Mesenchymal stem cell (in vitro differentiated cells and primary cell): ENCODE measurements at regions not wholly inside any gene's neighbourhood (a gene's known extent, or its start where the extent isn't known, plus 50 kb on each side); places are given as distances from the start of the nearest gene placed in this dataset.

ENCODE experiments used
- DNase-seq: peaks from one replicate; pipeline ENCODE4 v3.0.0-alpha.2; 2013
- H2AFZ ChIP-seq: one replicate; pipeline ENCODE4 v1.6.1; 2013; ENCODE audit warnings: low read depth, mild to moderate bottlenecking, control low read depth, inconsistent platforms, low read length, moderate library complexity
- H2AK5ac ChIP-seq: 2 replicates; pipeline ENCODE4 v1.6.1; 2013; ENCODE audit warnings: low read length, moderate library complexity, mild to moderate bottlenecking, inconsistent platforms; ENCODE audit not compliant: severe bottlenecking
- H2BK120ac ChIP-seq: one replicate; pipeline ENCODE4 v1.6.1; 2013; ENCODE audit warnings: low read depth, mild to moderate bottlenecking, inconsistent platforms, low read length, moderate library complexity
- H2BK12ac ChIP-seq, 2 experiments: one replicate each; pipeline ENCODE4 v1.6.1; 2013; ENCODE audit warnings: inconsistent platforms in 2 of 2, low read length in 2 of 2, mild to moderate bottlenecking in 2 of 2, moderate library complexity in 2 of 2, control low read depth in 1 of 2
- H2BK15ac ChIP-seq: one replicate; pipeline ENCODE4 v1.6.1; 2013; ENCODE audit warnings: mild to moderate bottlenecking, low read depth, inconsistent platforms; ENCODE audit not compliant: poor library complexity, severe bottlenecking
- H2BK5ac ChIP-seq: 2 replicates; pipeline ENCODE4 v1.6.1; 2013; ENCODE audit warnings: low read depth, mild to moderate bottlenecking, low read length, control low read depth, inconsistent platforms; ENCODE audit not compliant: poor library complexity, severe bottlenecking
- H3K14ac ChIP-seq, 2 experiments: one replicate each; pipeline ENCODE4 v1.6.1; 2013; ENCODE audit warnings: inconsistent platforms in 2 of 2, low read length in 2 of 2, control low read depth in 1 of 2, mild to moderate bottlenecking in 1 of 2, moderate library complexity in 1 of 2
- H3K18ac ChIP-seq, 2 experiments: one replicate each; pipeline ENCODE4 v1.6.1; 2013; ENCODE audit warnings: inconsistent platforms in 2 of 2, low read length in 2 of 2, control low read depth in 1 of 2, low read depth in 1 of 2, mild to moderate bottlenecking in 1 of 2
- H3K23ac ChIP-seq, 2 experiments: one replicate each; pipeline ENCODE4 v1.6.1; 2013; ENCODE audit warnings: inconsistent platforms in 2 of 2, low read length in 2 of 2, mild to moderate bottlenecking in 2 of 2, moderate library complexity in 2 of 2, control low read depth in 1 of 2
- H3K27ac ChIP-seq: 2 replicates; pipeline ENCODE4 v1.5.1; 2013; ENCODE audit warnings: mild to moderate bottlenecking, moderate library complexity, low read length, control low read depth, inconsistent platforms; ENCODE audit not compliant: poor library complexity, severe bottlenecking
- H3K27me3 ChIP-seq, 2 experiments: 2 replicates each; pipeline versions ENCODE4 v1.6.1 to v1.7.0; 2013; ENCODE audit warnings: low read length in 2 of 2, mild to moderate bottlenecking in 2 of 2, moderate library complexity in 2 of 2, control low read depth in 1 of 2, inconsistent platforms in 1 of 2; ENCODE audit not compliant: control insufficient read depth in 1 of 2, insufficient read depth in 1 of 2
- H3K36me3 ChIP-seq, 2 experiments: 2 replicates each; pipeline versions ENCODE4 v1.6.1 to v1.7.0; 2013; ENCODE audit warnings: low read length in 2 of 2, control low read depth in 1 of 2, inconsistent platforms in 1 of 2, low read depth in 1 of 2, mild to moderate bottlenecking in 1 of 2; ENCODE audit not compliant: insufficient read depth in 2 of 2, control insufficient read depth in 1 of 2
- H3K4ac ChIP-seq, 2 experiments: one replicate each; pipeline ENCODE4 v1.6.1; 2013; ENCODE audit warnings: inconsistent platforms in 2 of 2, low read length in 2 of 2, mild to moderate bottlenecking in 2 of 2, moderate library complexity in 2 of 2, control low read depth in 1 of 2, low read depth in 1 of 2
- H3K4me1 ChIP-seq: 2 replicates; pipeline ENCODE4 v1.6.1; 2013; ENCODE audit warnings: low read depth, low read length, control low read depth; ENCODE audit not compliant: control insufficient read depth, insufficient read depth
- H3K4me2 ChIP-seq: 2 replicates; pipeline ENCODE4 v1.6.1; 2013; ENCODE audit warnings: low read length, mild to moderate bottlenecking, inconsistent platforms; ENCODE audit not compliant: poor library complexity, severe bottlenecking
- H3K4me3 ChIP-seq, 2 experiments: 2 replicates each; pipeline versions ENCODE4 v1.5.1 to v1.7.0; 2013; ENCODE audit warnings: low read length in 2 of 2, mild to moderate bottlenecking in 2 of 2, control low read depth in 1 of 2, low read depth in 1 of 2; ENCODE audit not compliant: insufficient read depth in 1 of 2
- H3K79me1 ChIP-seq: replicated peaks from 2 replicates; pipeline ENCODE4 v1.6.1; 2013; ENCODE audit warnings: mild to moderate bottlenecking, control low read depth, low read length, inconsistent platforms; ENCODE audit not compliant: poor library complexity, severe bottlenecking
- H3K9ac ChIP-seq: 2 replicates; pipeline ENCODE4 v1.7.0; 2013; ENCODE audit warnings: mild to moderate bottlenecking, low read length, moderate library complexity
- H3K9me3 ChIP-seq: 2 replicates; pipeline ENCODE4 v1.7.0; 2013; ENCODE audit warnings: mild to moderate bottlenecking, low read length; ENCODE audit not compliant: control insufficient read depth
- H4K8ac ChIP-seq: one replicate; pipeline ENCODE4 v1.6.1; 2013; ENCODE audit warnings: inconsistent platforms, mild to moderate bottlenecking, low read length, moderate library complexity
- H4K91ac ChIP-seq: one replicate; pipeline ENCODE4 v1.6.1; 2013; ENCODE audit warnings: mild to moderate bottlenecking, low read length, inconsistent platforms
- WGBS: methylation state at CpG from one replicate; pipeline ENCODE4 v1.1.7; 2013; ENCODE audit warnings: mixed read lengths; 5-methylcytosine and 5-hydroxymethylcytosine counted together

GRCh38 chr3:71912839-71913495 lies 128.0 kb upstream of the PROK2 start:
- H3K4ac ChIP-seq, result no peak overlapping the region
- H3K23ac ChIP-seq, result no peak overlapping the region
- no peak overlapping the region for H3K4me2 ChIP-seq
- no peak overlapping the region for H2AFZ ChIP-seq
- no peaks in the 10 kb centered on the region for H3K36me3 ChIP-seq
- H2BK5ac ChIP-seq, result no peak overlapping the region
- peaks cover 12 to 22% of the 10 kb centered on the region in 2 experiments for H3K27me3 ChIP-seq
- no peak overlapping the region for H3K27ac ChIP-seq
- no peak overlapping the region for H2BK15ac ChIP-seq
- no peak overlapping the region for H2AK5ac ChIP-seq
- H3K9ac ChIP-seq, result no peak overlapping the region
- H3K9me3 ChIP-seq, result no peaks in the 10 kb centered on the region
- H2BK120ac ChIP-seq, result no peak overlapping the region
- no peak overlapping the region for H3K18ac ChIP-seq
- H3K4me1 ChIP-seq, result no peaks in the 10 kb centered on the region
- H4K91ac ChIP-seq, result no peak overlapping the region
- no peak for DNase-seq
- 90% methylated on average over 7 of the region's 7 CpGs for WGBS
- H3K79me1 ChIP-seq, result no peaks in the 10 kb centered on the region
- no peak overlapping the region for H2BK12ac ChIP-seq
- no peak overlapping the region for H3K14ac ChIP-seq
- H4K8ac ChIP-seq, result no peak overlapping the region
- H3K4me3 ChIP-seq, result no peak overlapping the region

GRCh38 chr3:71910108-71910507 lies 125.2 kb upstream of the PROK2 start:
- no peak overlapping the region for H3K14ac ChIP-seq
- H3K36me3 ChIP-seq, result no peaks in the 10 kb centered on the region
- H3K79me1 ChIP-seq, result no peaks in the 10 kb centered on the region
- H3K23ac ChIP-seq, result no peak overlapping the region
- no peaks in the 10 kb centered on the region for H3K9me3 ChIP-seq
- WGBS, result 80% methylated on average over 4 of the region's 4 CpGs
- no peak overlapping the region for H4K8ac ChIP-seq
- no peak overlapping the region for H4K91ac ChIP-seq
- no peak for DNase-seq
- H3K4me2 ChIP-seq, result no peak overlapping the region
- no peak overlapping the region for H2BK15ac ChIP-seq
- H3K4me1 ChIP-seq, result no peaks in the 10 kb centered on the region
- H3K27me3 ChIP-seq, result peaks cover 12 to 40% of the 10 kb centered on the region in 2 experiments
- H2BK120ac ChIP-seq, result no peak overlapping the region
- no peak overlapping the region for H3K4me3 ChIP-seq
- no peak overlapping the region for H3K18ac ChIP-seq
- no peak overlapping the region for H3K4ac ChIP-seq
- no peak overlapping the region for H2BK12ac ChIP-seq
- H3K27ac ChIP-seq, result no peak overlapping the region
- H2BK5ac ChIP-seq, result no peak overlapping the region
- no peak overlapping the region for H2AFZ ChIP-seq
- H3K9ac ChIP-seq, result no peak overlapping the region
- H2AK5ac ChIP-seq, result no peak overlapping the region

GRCh38 chr3:71907996-71908395 lies 123.0 kb upstream of the PROK2 start:
- H3K4ac ChIP-seq, result no peak overlapping the region
- H3K4me1 ChIP-seq, result no peaks in the 10 kb centered on the region
- WGBS, result 91% methylated on average over 14 of the region's 14 CpGs
- H3K4me3 ChIP-seq, result no peak overlapping the region
- H3K23ac ChIP-seq, result no peak overlapping the region
- no peak overlapping the region for H3K4me2 ChIP-seq
- H2BK15ac ChIP-seq, result no peak overlapping the region
- H4K91ac ChIP-seq, result no peak overlapping the region
- H2BK12ac ChIP-seq, result no peak overlapping the region
- H3K14ac ChIP-seq, result no peak overlapping the region
- no peak for DNase-seq
- no peak overlapping the region for H3K18ac ChIP-seq
- H3K79me1 ChIP-seq, result no peaks in the 10 kb centered on the region
- H3K36me3 ChIP-seq, result no peaks in the 10 kb centered on the region
- H3K9ac ChIP-seq, result no peak overlapping the region
- peaks cover 15 to 40% of the 10 kb centered on the region in 2 experiments for H3K27me3 ChIP-seq
- no peak overlapping the region for H4K8ac ChIP-seq
- no peak overlapping the region for H2AK5ac ChIP-seq
- H2BK5ac ChIP-seq, result no peak overlapping the region
- H2AFZ ChIP-seq, result no peak overlapping the region
- H3K27ac ChIP-seq, result no peak overlapping the region
- no peaks in the 10 kb centered on the region for H3K9me3 ChIP-seq
- H2BK120ac ChIP-seq, result no peak overlapping the region

- Histone ChIP-seq H3K4me3 (no peak overlapping the region), H3K4me2 (no peak overlapping the region), H3K23ac (no peak overlapping the region), H3K18ac (no peak overlapping the region), H3K4me1 (no peaks in the 10 kb centered on the region), H3K79me1 (no peaks in the 10 kb centered on the region), H3K36me3 (no peaks in the 10 kb centered on the region), H4K8ac (no peak overlapping the region), H3K9ac (no peak overlapping the region), H2AFZ (no peak overlapping the region), H3K9me3 (no peaks in the 10 kb centered on the region), H3K4ac (no peak overlapping the region), H2BK15ac (no peak overlapping the region), H3K14ac (no peak overlapping the region), H3K27ac (no peak overlapping the region), H2AK5ac (no peak overlapping the region), H2BK120ac (no peak overlapping the region), H3K27me3 (peaks cover 15 to 40% of the 10 kb centered on the region in 2 experiments), H4K91ac (no peak overlapping the region), H2BK12ac (no peak overlapping the region), H2BK5ac (no peak overlapping the region)
- 100% methylated on average over 2 of the region's 3 CpGs for WGBS
- DNase-seq, result no peak
Measured at GRCh38 chr3:71906976-71907375, 122.0 kb upstream of the PROK2 start.
